HUES48 (cell line): ENCODE measurements at regions not wholly inside any gene's neighbourhood (a gene's known extent, or its start where the extent isn't known, plus 50 kb on each side); places are given as distances from the start of the nearest gene placed in this dataset.

Source experiments
- H3K27ac ChIP-seq: one replicate; pipeline ENCODE4 v1.7.0; 2013; ENCODE audit warnings: low read depth, low read length, inconsistent platforms
- H3K27me3 ChIP-seq: 2 replicates; pipeline ENCODE4 v1.6.1; 2013; ENCODE audit warnings: mild to moderate bottlenecking, low read length; ENCODE audit not compliant: control insufficient read depth, insufficient read depth
- H3K36me3 ChIP-seq: 2 replicates; pipeline ENCODE4 v1.6.1; 2013; ENCODE audit warnings: low read length; ENCODE audit not compliant: control insufficient read depth, insufficient read depth
- H3K4me1 ChIP-seq: 2 replicates; pipeline ENCODE4 v1.6.1; 2013; ENCODE audit warnings: mild to moderate bottlenecking, low read length; ENCODE audit not compliant: control insufficient read depth, insufficient read depth
- H3K4me3 ChIP-seq: 2 replicates; pipeline ENCODE4 v1.5.1; 2013; ENCODE audit warnings: mild to moderate bottlenecking, low read depth, low read length
- H3K9ac ChIP-seq: 2 replicates; pipeline ENCODE4 v1.6.1; 2013; ENCODE audit warnings: mild to moderate bottlenecking, low read depth, low read length, moderate library complexity
- H3K9me3 ChIP-seq: 2 replicates; pipeline ENCODE4 v1.6.1; 2013; ENCODE audit warnings: low read length; ENCODE audit not compliant: control insufficient read depth, insufficient read depth

- Histone ChIP-seq H3K27ac (no peak overlapping the region), H3K27me3 (no peaks in the 10 kb centered on the region; the same call in 1 of the 2 replicates), H3K9me3 (no peaks in the 10 kb centered on the region), H3K36me3 (no peaks in the 10 kb centered on the region), H3K4me3 (no peak overlapping the region), H3K4me1 (no peaks in the 10 kb centered on the region), H3K9ac (no peak overlapping the region)
These were observed 267.0 kb downstream of the DLL1 start for GRCh38 chr6:170023620-170024521.

GRCh38 chr6:170022827-170023619, 267.9 kb downstream of the DLL1 start:
- Histone ChIP-seq H3K36me3 (no peaks in the 10 kb centered on the region), H3K27ac (no peak overlapping the region), H3K9me3 (no peaks in the 10 kb centered on the region), H3K4me1 (no peaks in the 10 kb centered on the region), H3K27me3 (no peaks in the 10 kb centered on the region; the same call in 1 of the 2 replicates), H3K4me3 (no peak overlapping the region), H3K9ac (no peak overlapping the region)

DNA sequence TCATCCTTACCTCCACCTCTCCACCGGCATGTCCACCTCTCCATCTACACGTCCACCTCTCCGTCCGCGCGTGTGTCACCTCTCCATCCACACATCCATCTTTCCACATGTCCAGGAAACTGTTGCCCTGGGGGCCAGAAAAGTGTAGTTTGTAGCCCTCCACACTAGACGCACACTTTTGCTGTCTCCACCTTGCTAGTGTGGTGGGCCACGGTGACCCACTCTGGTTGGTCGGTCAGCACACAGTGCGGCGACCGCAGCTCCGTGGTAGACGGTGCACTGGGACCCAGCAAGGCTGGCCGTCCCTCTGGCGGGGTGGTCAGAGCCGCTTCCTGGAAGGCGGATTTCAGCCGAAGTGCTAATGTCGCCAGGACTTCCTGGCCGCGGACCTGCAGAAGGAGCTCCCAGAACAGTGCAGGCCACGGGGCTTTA, 268.6 kb downstream of the DLL1 start:
- no peak overlapping the region for H3K27ac ChIP-seq
- no peaks in the 10 kb centered on the region for H3K9me3 ChIP-seq
- H3K27me3 ChIP-seq: no peaks in the 10 kb centered on the region; the same call in 1 of the 2 replicates
- H3K4me1 ChIP-seq: no peaks in the 10 kb centered on the region
- no peak overlapping the region for H3K4me3 ChIP-seq
- H3K9ac ChIP-seq: no peak overlapping the region
- no peaks in the 10 kb centered on the region for H3K36me3 ChIP-seq

GRCh38 chr6:170021579-170021978, 269.3 kb downstream of the DLL1 start:
- Histone ChIP-seq H3K27ac (no peak overlapping the region), H3K4me1 (no peaks in the 10 kb centered on the region), H3K9me3 (no peaks in the 10 kb centered on the region), H3K27me3 (no peaks in the 10 kb centered on the region; the same call in 1 of the 2 replicates), H3K36me3 (no peaks in the 10 kb centered on the region), H3K4me3 (no peak overlapping the region), H3K9ac (no peak overlapping the region)

- Histone ChIP-seq H3K27me3 (no peaks in the 10 kb centered on the region; the same call in 1 of the 2 replicates), H3K27ac (no peak overlapping the region), H3K9ac (no peak overlapping the region), H3K4me1 (no peaks in the 10 kb centered on the region), H3K36me3 (no peaks in the 10 kb centered on the region), H3K9me3 (no peaks in the 10 kb centered on the region), H3K4me3 (no peak overlapping the region)
These were observed 268.6 kb downstream of the ERMARD start for GRCh38 chr6:170019818-170020583.

- H3K4me1 ChIP-seq: no peaks in the 10 kb centered on the region
- no peaks in the 10 kb centered on the region; the same call in 1 of the 2 replicates for H3K27me3 ChIP-seq
- no peak overlapping the region for H3K27ac ChIP-seq
- H3K36me3 ChIP-seq: no peaks in the 10 kb centered on the region
- no peak overlapping the region for H3K4me3 ChIP-seq
- no peaks in the 10 kb centered on the region for H3K9me3 ChIP-seq
- H3K9ac ChIP-seq: no peak overlapping the region
These were observed 267.8 kb downstream of the ERMARD start for GRCh38 chr6:170018936-170019817.

- no peak overlapping the region for H3K4me3 ChIP-seq
- H3K9ac ChIP-seq: no peak overlapping the region
- no peaks in the 10 kb centered on the region for H3K9me3 ChIP-seq
- H3K4me1 ChIP-seq: no peaks in the 10 kb centered on the region
- H3K27me3 ChIP-seq: no peaks in the 10 kb centered on the region; the same call in 1 of the 2 replicates
- no peak overlapping the region for H3K27ac ChIP-seq
- H3K36me3 ChIP-seq: no peaks in the 10 kb centered on the region
These were observed 267.1 kb downstream of the ERMARD start for GRCh38 chr6:170018422-170018935.

DNA sequence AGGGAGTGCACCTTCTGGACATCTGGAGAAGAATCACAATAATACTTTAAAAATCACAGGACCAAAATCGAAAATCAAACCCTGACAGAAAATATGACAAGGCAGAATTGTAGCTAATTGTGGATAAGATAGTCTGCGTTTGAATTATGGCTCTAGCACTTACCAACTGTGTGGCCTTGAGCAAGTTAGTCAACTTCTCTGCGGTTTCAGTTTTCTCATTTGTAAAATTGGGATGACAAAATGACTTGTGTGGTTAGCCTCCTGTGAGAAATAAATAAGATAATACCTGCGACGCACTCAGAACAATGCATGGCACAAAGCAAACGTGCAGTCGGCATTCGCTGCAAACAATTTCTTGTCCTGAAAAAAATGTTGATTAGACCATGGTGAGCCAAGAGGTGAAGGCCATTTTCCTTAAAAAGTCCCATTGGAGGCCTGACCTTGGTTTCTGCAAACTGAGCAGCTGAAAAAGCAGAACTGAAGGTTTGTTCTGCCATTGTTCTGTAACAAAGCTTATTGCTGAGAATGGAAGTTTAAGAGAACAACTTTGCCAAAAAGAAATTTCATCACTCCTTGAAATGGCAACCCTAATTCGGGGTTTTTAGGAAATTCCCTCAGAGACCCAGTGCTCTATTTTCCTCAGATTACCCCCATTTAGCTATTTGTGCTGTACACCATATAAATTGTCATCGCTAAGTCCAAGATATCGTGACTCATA, 266.3 kb downstream of the ERMARD start:
- H3K36me3 ChIP-seq: no peaks in the 10 kb centered on the region
- no peak overlapping the region for H3K4me3 ChIP-seq
- H3K9me3 ChIP-seq: no peaks in the 10 kb centered on the region
- no peak overlapping the region for H3K27ac ChIP-seq
- H3K27me3 ChIP-seq: no peaks in the 10 kb centered on the region; the same call in 1 of the 2 replicates
- H3K4me1 ChIP-seq: no peaks in the 10 kb centered on the region
- H3K9ac ChIP-seq: no peak overlapping the region

- Histone ChIP-seq H3K4me3 (no peak overlapping the region), H3K9me3 (no peaks in the 10 kb centered on the region), H3K9ac (no peak overlapping the region), H3K36me3 (no peaks in the 10 kb centered on the region), H3K27ac (no peak overlapping the region), H3K4me1 (peaks cover 5% of the 10 kb centered on the region; the same call in 1 of the 2 replicates), H3K27me3 (no peaks in the 10 kb centered on the region)
These were observed 262.4 kb downstream of the ERMARD start for GRCh38 chr6:170013815-170014214.
